ENCODE measurements at regions not wholly inside any gene's neighbourhood (a gene's known extent, or its start where the extent isn't known, plus 50 kb on each side); places are given as distances from the start of the nearest gene placed in this dataset.

- TF ChIP-seq CTCF (conservative IDR thresholded peaks at IDR 0.05; ENCODE audit: low read depth, low read length) (no peak), EZH2 (IDR thresholded peaks at IDR 0.05; ENCODE audit: borderline replicate concordance, low read depth, low read length, poor library complexity, severe bottlenecking) (no peak)
These were observed 467.6 kb downstream of the RNF144A start for GRCh38 chr2:7384773-7385349.
